AG04450 (cell line): ENCODE measurements at regions not wholly inside any gene's neighbourhood (a gene's known extent, or its start where the extent isn't known, plus 50 kb on each side); places are given as distances from the start of the nearest gene placed in this dataset.

ENCODE experiments used
- CTCF ChIA-PET: fragments of 300-600, 350-600 bp; formaldehyde crosslinking; extraction: SDS; loops from one replicate; lab custom pipeline; 2022; ENCODE audit warnings: antibody characterized with exemption, inconsistent platforms; lab: Charles Lee
- POLR2A ChIA-PET: fragments of 350-600 bp; formaldehyde crosslinking; extraction: SDS; loops from one replicate; lab custom pipeline; 2021; ENCODE audit warnings: antibody characterized with exemption, inconsistent platforms; lab: Yijun Ruan, JAX
- DNase-seq: peaks from one replicate; pipeline ENCODE4 v3.0.0-alpha.2; 2011; ENCODE audit warnings: low read depth, low spot score
- H3K27ac ChIP-seq: one replicate; pipeline ENCODE4 v1.5.1; 2012; ENCODE audit warnings: low read depth, low read length, control low read depth
- H3K27me3 ChIP-seq: one replicate; pipeline ENCODE4 v1.6.0; 2012; ENCODE audit warnings: low read length; ENCODE audit not compliant: control insufficient read depth, insufficient read depth
- H3K4me3 ChIP-seq: 2 replicates; pipeline ENCODE4 v1.5.1; 2011; ENCODE audit warnings: mild to moderate bottlenecking, low read depth, low read length, control low read depth
- H3K9me3 ChIP-seq: 2 replicates; pipeline ENCODE4 v1.5.1; 2012; ENCODE audit warnings: low read length; ENCODE audit not compliant: control insufficient read depth, insufficient read depth
- TF ChIP-seq, protein P1 (sequence below): IDR thresholded peaks from 2 replicates; pipeline ENCODE4 v1.5.1; 2011; ENCODE audit warnings: low read depth, low read length, control low read depth, inconsistent platforms

DNA sequence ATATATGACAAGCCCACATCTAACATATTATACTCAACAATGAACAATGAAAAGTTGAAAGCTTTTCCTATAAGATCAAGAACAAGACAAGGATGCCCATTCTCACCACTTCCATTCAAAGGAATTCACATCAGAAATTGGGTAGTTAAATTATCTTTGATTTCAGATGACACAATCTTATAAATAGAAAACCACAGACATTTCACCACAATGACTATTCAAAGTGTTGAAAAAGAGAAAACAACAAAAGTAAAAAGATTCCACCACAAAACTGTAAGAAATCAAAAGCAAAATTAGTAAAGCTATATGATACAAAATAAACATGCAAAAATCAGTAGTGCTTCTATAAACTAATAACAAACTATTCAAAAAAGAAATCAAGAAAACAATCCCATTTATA lies 279.7 kb upstream of the MYT1L start:
- POLR2A ChIA-PET, result no interaction called here
- DNase-seq, result no peak
- H3K4me3 ChIP-seq, result no peak overlapping the region
- CTCF ChIA-PET, result no interaction called here
- H3K9me3 ChIP-seq, result peaks cover 4% of the 10 kb centered on the region
- no peak overlapping the region for H3K27ac ChIP-seq
- TF ChIP-seq, protein P1, sequence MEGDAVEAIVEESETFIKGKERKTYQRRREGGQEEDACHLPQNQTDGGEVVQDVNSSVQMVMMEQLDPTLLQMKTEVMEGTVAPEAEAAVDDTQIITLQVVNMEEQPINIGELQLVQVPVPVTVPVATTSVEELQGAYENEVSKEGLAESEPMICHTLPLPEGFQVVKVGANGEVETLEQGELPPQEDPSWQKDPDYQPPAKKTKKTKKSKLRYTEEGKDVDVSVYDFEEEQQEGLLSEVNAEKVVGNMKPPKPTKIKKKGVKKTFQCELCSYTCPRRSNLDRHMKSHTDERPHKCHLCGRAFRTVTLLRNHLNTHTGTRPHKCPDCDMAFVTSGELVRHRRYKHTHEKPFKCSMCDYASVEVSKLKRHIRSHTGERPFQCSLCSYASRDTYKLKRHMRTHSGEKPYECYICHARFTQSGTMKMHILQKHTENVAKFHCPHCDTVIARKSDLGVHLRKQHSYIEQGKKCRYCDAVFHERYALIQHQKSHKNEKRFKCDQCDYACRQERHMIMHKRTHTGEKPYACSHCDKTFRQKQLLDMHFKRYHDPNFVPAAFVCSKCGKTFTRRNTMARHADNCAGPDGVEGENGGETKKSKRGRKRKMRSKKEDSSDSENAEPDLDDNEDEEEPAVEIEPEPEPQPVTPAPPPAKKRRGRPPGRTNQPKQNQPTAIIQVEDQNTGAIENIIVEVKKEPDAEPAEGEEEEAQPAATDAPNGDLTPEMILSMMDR, result no peak
- no peaks in the 10 kb centered on the region for H3K27me3 ChIP-seq

DNA sequence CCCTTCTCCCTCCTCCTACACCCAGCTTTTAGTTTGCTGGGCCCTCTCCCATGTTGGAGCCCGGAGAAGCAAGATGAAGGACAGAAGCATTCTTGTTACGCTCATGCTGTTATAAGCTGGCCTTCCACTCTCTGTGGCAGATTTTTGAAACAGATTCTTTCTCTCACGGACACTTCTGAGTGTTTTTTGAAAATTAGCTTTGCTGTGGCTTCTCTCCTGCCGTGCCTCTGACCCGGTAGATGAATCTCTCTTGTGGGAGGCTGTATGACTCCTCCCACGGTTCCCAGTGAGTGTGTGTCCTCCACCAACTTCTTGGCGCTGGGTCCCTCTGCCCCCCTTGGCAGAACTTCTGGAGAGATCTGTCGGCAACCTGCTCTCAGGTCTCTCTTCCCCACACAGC lies 269.3 kb upstream of the MYT1L start:
- Histone ChIP-seq H3K27ac (no peak overlapping the region), H3K9me3 (no peaks in the 10 kb centered on the region; the same call in 1 of the 2 replicates), H3K27me3 (no peaks in the 10 kb centered on the region), H3K4me3 (no peak overlapping the region)
- DNase-seq, result no peak
- ChIA-PET CTCF (no interaction called here), POLR2A (no interaction called here)
- TF ChIP-seq, protein P1, result no peak

DNA sequence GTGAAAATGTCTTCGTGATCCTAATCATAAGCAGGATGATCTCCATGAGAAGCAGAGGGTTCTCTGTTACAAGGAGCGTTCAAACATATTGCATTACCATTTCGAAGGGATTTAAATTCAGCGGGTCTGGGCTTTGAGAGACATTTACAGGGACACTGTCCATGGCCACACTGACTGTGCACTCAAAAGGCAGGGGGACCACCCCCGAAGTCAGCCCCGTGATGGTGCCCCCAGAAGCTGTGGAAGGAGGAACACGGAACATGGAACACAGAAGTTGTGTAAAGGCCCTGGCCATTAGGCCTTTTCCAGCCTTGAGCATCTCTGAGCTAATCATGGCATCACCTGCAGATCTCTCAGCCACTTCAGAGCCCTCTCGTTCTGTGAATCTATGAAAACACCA lies 268.4 kb upstream of the MYT1L start:
- DNase-seq, result no peak
- H3K27ac ChIP-seq, result no peak overlapping the region
- H3K27me3 ChIP-seq, result no peaks in the 10 kb centered on the region
- H3K9me3 ChIP-seq, result no peaks in the 10 kb centered on the region; the same call in 1 of the 2 replicates
- ChIA-PET CTCF (no interaction called here), POLR2A (no interaction called here)
- TF ChIP-seq, protein P1, result no peak
- H3K4me3 ChIP-seq, result no peak overlapping the region

DNA sequence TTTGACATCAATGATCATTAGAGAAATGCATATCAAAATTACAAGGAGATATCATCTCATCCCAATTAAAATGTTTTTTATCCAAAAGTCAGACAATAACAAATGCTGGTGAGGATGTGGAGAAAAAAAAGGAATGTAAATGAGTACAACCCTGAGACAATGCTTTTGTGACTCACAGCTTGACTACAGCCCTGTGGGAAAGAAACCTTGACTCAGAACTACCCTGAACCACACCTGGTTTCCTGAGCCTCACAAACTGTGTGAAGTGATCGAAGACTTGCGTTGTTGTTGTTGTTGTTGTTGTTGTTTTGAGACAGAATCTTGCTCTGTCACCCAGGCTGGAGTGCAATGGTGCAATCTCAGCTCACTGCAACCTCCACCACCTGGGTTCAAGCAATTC lies 266.6 kb upstream of the MYT1L start:
- ChIA-PET CTCF (no interaction called here), POLR2A (no interaction called here)
- no peak overlapping the region for H3K27ac ChIP-seq
- H3K9me3 ChIP-seq, result no peaks in the 10 kb centered on the region; the same call in 1 of the 2 replicates
- no peaks in the 10 kb centered on the region for H3K27me3 ChIP-seq
- TF ChIP-seq, protein P1, result no peak
- DNase-seq, result no peak
- H3K4me3 ChIP-seq, result no peak overlapping the region

DNA sequence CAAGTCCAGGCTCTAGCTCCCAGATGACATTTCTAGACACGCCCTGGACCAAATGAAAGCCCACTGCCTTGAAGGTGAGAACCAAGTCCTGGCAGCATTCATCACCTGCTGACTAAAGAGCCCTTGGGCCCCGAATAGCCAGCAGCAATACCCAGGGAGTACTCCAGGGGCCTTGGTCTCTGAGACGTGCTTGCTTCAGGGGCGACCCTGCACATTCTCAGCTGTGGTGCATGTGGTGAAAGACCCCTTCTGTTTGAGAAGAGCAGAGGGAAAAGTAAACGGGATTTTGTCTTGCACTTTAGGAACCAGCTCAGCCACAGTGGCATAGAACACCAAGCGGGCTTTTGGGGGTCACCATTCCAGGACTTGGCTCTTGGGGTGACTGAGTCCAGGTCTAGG lies 260.5 kb upstream of the MYT1L start:
- peaks cover 31% of the 10 kb centered on the region for H3K9me3 ChIP-seq
- ChIA-PET CTCF (no interaction called here), POLR2A (no interaction called here)
- TF ChIP-seq, protein P1, result no peak
- H3K27me3 ChIP-seq, result no peaks in the 10 kb centered on the region
- H3K4me3 ChIP-seq, result no peak overlapping the region
- H3K27ac ChIP-seq, result no peak overlapping the region
- DNase-seq, result no peak
